ENCODE measurements at regions not wholly inside any gene's neighbourhood (a gene's known extent, or its start where the extent isn't known, plus 50 kb on each side); places are given as distances from the start of the nearest gene placed in this dataset.
A peak's percentile ranks its signal among the peaks of the same experiment; 100 is the strongest.

DNA sequence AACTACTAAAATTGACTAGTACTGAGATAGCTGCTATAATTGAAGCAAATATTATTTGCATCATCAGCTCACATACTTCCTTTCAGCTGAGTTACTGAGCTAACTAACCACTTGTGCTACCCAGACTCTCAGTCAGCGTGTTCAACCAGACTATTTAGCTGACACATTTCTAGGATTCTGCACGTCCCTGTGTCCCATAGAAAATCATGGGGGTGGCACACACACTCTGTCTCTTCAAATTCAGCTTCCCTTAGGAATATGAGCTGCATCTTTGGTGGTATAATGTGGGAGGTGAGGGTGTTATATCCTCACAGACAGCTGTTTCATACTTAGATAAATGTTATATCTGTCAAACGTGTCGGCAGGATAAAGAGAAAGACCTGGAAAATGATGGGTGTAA is 424.0 kb downstream of the CDH2 start:
- TF ChIP-seq, protein P1, sequence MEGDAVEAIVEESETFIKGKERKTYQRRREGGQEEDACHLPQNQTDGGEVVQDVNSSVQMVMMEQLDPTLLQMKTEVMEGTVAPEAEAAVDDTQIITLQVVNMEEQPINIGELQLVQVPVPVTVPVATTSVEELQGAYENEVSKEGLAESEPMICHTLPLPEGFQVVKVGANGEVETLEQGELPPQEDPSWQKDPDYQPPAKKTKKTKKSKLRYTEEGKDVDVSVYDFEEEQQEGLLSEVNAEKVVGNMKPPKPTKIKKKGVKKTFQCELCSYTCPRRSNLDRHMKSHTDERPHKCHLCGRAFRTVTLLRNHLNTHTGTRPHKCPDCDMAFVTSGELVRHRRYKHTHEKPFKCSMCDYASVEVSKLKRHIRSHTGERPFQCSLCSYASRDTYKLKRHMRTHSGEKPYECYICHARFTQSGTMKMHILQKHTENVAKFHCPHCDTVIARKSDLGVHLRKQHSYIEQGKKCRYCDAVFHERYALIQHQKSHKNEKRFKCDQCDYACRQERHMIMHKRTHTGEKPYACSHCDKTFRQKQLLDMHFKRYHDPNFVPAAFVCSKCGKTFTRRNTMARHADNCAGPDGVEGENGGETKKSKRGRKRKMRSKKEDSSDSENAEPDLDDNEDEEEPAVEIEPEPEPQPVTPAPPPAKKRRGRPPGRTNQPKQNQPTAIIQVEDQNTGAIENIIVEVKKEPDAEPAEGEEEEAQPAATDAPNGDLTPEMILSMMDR (IDR thresholded peaks at IDR 0.05; ENCODE audit: insufficient read depth, low read length, severe bottlenecking): no peak
- Histone ChIP-seq H3K27me3 (ENCODE audit: control insufficient read depth, insufficient read depth, low read length) (peaks cover 2% of the 10 kb centered on the region), H3K4me3 (ENCODE audit: low read depth, low read length) (no peak overlapping the region), H3K36me3 (ENCODE audit: control insufficient read depth, insufficient read depth, low read length) (no peaks in the 10 kb centered on the region)
- DNase-seq (ENCODE audit: low read depth) (no peak), FAIRE-seq (no peak)

GRCh38 chr18:27750923-27751322 is 426.0 kb downstream of the CDH2 start:
- Histone ChIP-seq H3K4me3 (ENCODE audit: low read depth, low read length) (no peak overlapping the region), H3K36me3 (ENCODE audit: control insufficient read depth, insufficient read depth, low read length) (no peaks in the 10 kb centered on the region), H3K27me3 (ENCODE audit: control insufficient read depth, insufficient read depth, low read length) (peaks cover 2% of the 10 kb centered on the region)
- DNase-seq (ENCODE audit: low read depth) (no peak), FAIRE-seq (no peak)
- TF ChIP-seq, protein P1 (IDR thresholded peaks at IDR 0.05; ENCODE audit: insufficient read depth, low read length, severe bottlenecking): no peak

- Histone ChIP-seq H3K4me3 (ENCODE audit: low read depth, low read length) (no peak overlapping the region), H3K27me3 (ENCODE audit: control insufficient read depth, insufficient read depth, low read length) (peaks cover 2% of the 10 kb centered on the region), H3K36me3 (ENCODE audit: control insufficient read depth, insufficient read depth, low read length) (no peaks in the 10 kb centered on the region)
- TF ChIP-seq, protein P1 (IDR thresholded peaks at IDR 0.05; ENCODE audit: insufficient read depth, low read length, severe bottlenecking): peak; percentile 75
- DNase-seq (ENCODE audit: low read depth) (peak; percentile 72), FAIRE-seq (peak; percentile 89)
Measured at GRCh38 chr18:27750014-27750413, 426.9 kb downstream of the CDH2 start.

GRCh38 chr18:27749194-27749593 is 427.7 kb downstream of the CDH2 start:
- FAIRE-seq (no peak), DNase-seq (ENCODE audit: low read depth) (no peak)
- peaks cover 2% of the 10 kb centered on the region for H3K27me3 ChIP-seq (ENCODE audit: control insufficient read depth, insufficient read depth, low read length)

DNA sequence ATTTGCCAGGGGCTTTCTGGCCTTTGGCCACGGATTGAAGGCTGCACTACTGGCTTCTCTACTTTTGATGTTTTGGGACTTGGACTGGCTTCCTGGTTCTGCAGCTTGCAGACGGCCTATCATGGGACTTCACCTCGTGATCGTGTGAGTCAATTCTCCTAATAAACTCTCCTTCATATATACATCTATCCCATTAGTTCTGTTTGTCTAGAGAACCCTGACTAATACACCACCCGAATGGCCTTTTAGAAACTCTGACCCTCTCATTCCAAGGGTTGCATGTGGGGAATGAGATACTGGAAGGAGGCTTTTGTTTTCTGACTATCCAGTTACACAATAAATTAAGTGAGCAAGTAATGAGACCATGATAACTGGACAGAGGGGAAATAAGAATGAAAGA is 430.7 kb downstream of the CDH2 start:
- Histone ChIP-seq H3K4me3 (ENCODE audit: low read depth, low read length) (no peak overlapping the region), H3K36me3 (ENCODE audit: control insufficient read depth, insufficient read depth, low read length) (no peaks in the 10 kb centered on the region), H3K27me3 (ENCODE audit: control insufficient read depth, insufficient read depth, low read length) (no peaks in the 10 kb centered on the region)
- DNase-seq (ENCODE audit: low read depth): no peak
- FAIRE-seq: no peak
- TF ChIP-seq, protein P1 (IDR thresholded peaks at IDR 0.05; ENCODE audit: insufficient read depth, low read length, severe bottlenecking): no peak

More at GRCh38 chr18:27749194-27749593, 427.7 kb downstream of the CDH2 start:
- Histone ChIP-seq H3K36me3 (ENCODE audit: control insufficient read depth, insufficient read depth, low read length) (no peaks in the 10 kb centered on the region), H3K4me3 (ENCODE audit: low read depth, low read length) (no peak overlapping the region)
- TF ChIP-seq, protein P1 (IDR thresholded peaks at IDR 0.05; ENCODE audit: insufficient read depth, low read length, severe bottlenecking): no peak

- no peaks in the 10 kb centered on the region for H3K36me3 ChIP-seq (ENCODE audit: control insufficient read depth, insufficient read depth, low read length)
- no peak for FAIRE-seq
- TF ChIP-seq, protein P1 (IDR thresholded peaks at IDR 0.05; ENCODE audit: insufficient read depth, low read length, severe bottlenecking): no peak
- DNase-seq (ENCODE audit: low read depth): peak; percentile 8
- H3K27me3 ChIP-seq (ENCODE audit: control insufficient read depth, insufficient read depth, low read length): no peaks in the 10 kb centered on the region
- H3K4me3 ChIP-seq (ENCODE audit: low read depth, low read length): no peak overlapping the region
Measured at GRCh38 chr18:27735117-27735516, 441.8 kb downstream of the CDH2 start.

All from bronchial epithelial cell (primary cell).